KMS-11 (cell line): ENCODE measurements at regions not wholly inside any gene's neighbourhood (a gene's known extent, or its start where the extent isn't known, plus 50 kb on each side); places are given as distances from the start of the nearest gene placed in this dataset.

Experiments used
- H2AFZ ChIP-seq: fragments of 200-600 bp; sonication (generic); 2 replicates; pipeline ENCODE4 v1.6.1; 2016; ENCODE audit warnings: antibody characterized with exemption, mixed run types, low read depth
- H3K27ac ChIP-seq: fragments of 200-600 bp; sonication (generic); 2 replicates; pipeline ENCODE4 v1.6.1; 2016; ENCODE audit warnings: mild to moderate bottlenecking, mixed run types
- H3K27me3 ChIP-seq: fragments of 200-600 bp; sonication (generic); 2 replicates; pipeline ENCODE4 v1.6.1; 2017; ENCODE audit warnings: mild to moderate bottlenecking, low read depth, mixed run types, moderate library complexity; ENCODE audit not compliant: insufficient read depth
- H3K36me3 ChIP-seq: fragments of 200-600 bp; sonication (generic); 2 replicates; pipeline ENCODE4 v1.6.1; 2017; ENCODE audit warnings: mild to moderate bottlenecking, mixed run types; ENCODE audit not compliant: insufficient read depth
- H3K4me1 ChIP-seq: fragments of 200-600 bp; sonication (generic); 2 replicates; pipeline ENCODE4 v1.6.1; 2016; ENCODE audit warnings: mild to moderate bottlenecking, low read depth, mixed run types; ENCODE audit not compliant: poor library complexity, severe bottlenecking
- H3K4me2 ChIP-seq: fragments of 200-600 bp; sonication (generic); 2 replicates; pipeline ENCODE4 v1.7.0; 2016; ENCODE audit warnings: mild to moderate bottlenecking, mixed run types
- H3K4me3 ChIP-seq: fragments of 200-600 bp; sonication (generic); IDR thresholded peaks from 2 replicates; pipeline ENCODE4 v1.6.1; 2017; ENCODE audit warnings: low read depth, low read length, mixed read lengths; ENCODE audit not compliant: insufficient read depth
- H3K79me2 ChIP-seq: fragments of 200-600 bp; sonication (generic); 2 replicates; pipeline ENCODE4 v1.6.1; 2016; ENCODE audit warnings: low read depth, mixed run types; ENCODE audit not compliant: insufficient read depth
- H3K9ac ChIP-seq: fragments of 200-600 bp; sonication (generic); 2 replicates; pipeline ENCODE4 v1.6.1; 2016; ENCODE audit warnings: mild to moderate bottlenecking, mixed run types
- H4K20me1 ChIP-seq: fragments of 200-600 bp; sonication (generic); 2 replicates; pipeline ENCODE4 v1.6.1; 2016; ENCODE audit warnings: mild to moderate bottlenecking, mixed run types; ENCODE audit not compliant: insufficient read depth
- TF ChIP-seq, protein P1 (sequence below): fragments of 200-600 bp; sonication (generic); conservative IDR thresholded peaks from 2 replicates; pipeline ENCODE4 v1.6.1; 2017; ENCODE audit warnings: low read depth, mild to moderate bottlenecking, antibody characterized with exemption, low read length, moderate library complexity, mixed read lengths

DNA sequence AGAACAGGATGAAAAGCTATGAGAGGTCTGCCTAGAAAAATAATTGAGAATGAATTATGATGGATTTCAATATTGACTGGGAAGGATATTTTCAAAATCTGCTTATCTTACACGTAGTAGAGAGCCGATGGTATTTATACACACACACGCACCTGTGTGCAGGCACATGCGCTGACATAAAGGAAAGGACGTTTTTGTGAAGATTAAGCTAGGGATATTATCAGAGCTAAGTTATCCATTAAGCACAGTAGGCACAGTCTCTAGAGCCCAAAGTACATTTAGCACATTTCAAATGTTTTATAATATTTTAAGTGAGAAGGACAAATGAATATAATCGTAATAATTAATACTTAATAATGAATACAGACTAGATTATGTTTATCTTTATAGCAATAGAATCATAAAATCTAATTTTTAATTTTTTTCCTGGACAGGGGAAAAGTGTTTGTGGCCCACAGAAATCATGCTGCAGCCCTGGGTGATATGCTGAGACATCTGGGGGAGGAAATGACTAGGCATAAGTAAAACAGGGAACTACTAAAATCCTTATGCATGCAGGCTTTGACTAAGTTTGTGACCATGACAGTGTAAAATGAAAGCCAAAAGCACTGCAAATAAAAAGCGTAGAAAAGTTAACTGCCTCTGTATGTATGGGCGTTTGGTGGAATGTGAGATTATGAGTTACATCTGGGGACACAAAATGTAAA, 146.1 kb downstream of the KITLG start:
- Histone ChIP-seq H3K4me1 (no peaks in the 10 kb centered on the region), H2AFZ (no peak overlapping the region), H4K20me1 (no peaks in the 10 kb centered on the region), H3K79me2 (no peaks in the 10 kb centered on the region), H3K4me2 (no peak overlapping the region), H3K4me3 (no peak overlapping the region), H3K36me3 (no peaks in the 10 kb centered on the region), H3K27me3 (no peaks in the 10 kb centered on the region), H3K9ac (no peak overlapping the region), H3K27ac (no peak overlapping the region)
- TF ChIP-seq, protein P1, sequence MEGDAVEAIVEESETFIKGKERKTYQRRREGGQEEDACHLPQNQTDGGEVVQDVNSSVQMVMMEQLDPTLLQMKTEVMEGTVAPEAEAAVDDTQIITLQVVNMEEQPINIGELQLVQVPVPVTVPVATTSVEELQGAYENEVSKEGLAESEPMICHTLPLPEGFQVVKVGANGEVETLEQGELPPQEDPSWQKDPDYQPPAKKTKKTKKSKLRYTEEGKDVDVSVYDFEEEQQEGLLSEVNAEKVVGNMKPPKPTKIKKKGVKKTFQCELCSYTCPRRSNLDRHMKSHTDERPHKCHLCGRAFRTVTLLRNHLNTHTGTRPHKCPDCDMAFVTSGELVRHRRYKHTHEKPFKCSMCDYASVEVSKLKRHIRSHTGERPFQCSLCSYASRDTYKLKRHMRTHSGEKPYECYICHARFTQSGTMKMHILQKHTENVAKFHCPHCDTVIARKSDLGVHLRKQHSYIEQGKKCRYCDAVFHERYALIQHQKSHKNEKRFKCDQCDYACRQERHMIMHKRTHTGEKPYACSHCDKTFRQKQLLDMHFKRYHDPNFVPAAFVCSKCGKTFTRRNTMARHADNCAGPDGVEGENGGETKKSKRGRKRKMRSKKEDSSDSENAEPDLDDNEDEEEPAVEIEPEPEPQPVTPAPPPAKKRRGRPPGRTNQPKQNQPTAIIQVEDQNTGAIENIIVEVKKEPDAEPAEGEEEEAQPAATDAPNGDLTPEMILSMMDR = no peak

DNA sequence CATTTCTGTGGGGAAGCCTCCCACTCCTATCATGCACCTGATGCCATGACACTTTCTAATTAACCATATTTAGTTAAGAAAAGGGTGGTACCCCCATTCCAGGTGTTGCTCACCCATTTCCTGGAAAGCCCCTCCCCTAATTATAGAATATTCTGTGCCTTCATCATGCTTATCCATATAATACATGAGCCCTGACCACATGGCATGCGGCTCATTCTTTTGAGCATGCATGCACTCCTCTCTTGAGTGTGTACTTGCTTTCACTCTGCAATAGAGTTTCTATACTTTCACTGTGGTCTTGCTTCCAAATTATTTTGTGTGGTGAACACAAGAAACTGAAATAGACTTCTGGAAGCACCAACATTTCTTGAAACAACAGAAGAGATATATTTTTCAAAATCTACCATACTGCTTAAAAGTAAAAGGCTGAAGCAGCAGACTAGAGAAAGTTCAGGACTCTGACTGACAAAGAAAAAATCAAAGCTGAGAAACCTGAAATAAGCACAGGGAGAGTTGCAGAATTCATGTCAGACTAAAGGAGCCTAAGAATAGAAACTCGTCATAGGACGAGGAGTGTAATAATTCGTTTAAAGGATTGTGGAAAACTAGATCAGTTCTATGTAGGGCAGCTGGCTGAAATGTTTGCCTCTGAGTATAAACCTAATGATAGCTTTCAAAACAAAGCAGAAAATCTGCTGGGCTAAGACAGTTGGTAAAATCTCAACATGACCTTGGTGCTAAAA, 144.8 kb downstream of the KITLG start:
- Histone ChIP-seq H3K4me3 (no peak overlapping the region), H2AFZ (no peak overlapping the region), H3K27ac (no peak overlapping the region), H3K27me3 (no peaks in the 10 kb centered on the region), H4K20me1 (no peaks in the 10 kb centered on the region), H3K4me2 (no peak overlapping the region), H3K79me2 (no peaks in the 10 kb centered on the region), H3K9ac (no peak overlapping the region), H3K4me1 (no peaks in the 10 kb centered on the region), H3K36me3 (no peaks in the 10 kb centered on the region)
- TF ChIP-seq, protein P1 = no peak

GRCh38 chr12:88437226-88437625, 143.0 kb downstream of the KITLG start:
- Histone ChIP-seq H3K4me3 (no peak overlapping the region), H3K27me3 (no peaks in the 10 kb centered on the region), H2AFZ (no peak overlapping the region), H4K20me1 (no peaks in the 10 kb centered on the region), H3K4me1 (no peaks in the 10 kb centered on the region), H3K79me2 (no peaks in the 10 kb centered on the region), H3K27ac (no peak overlapping the region), H3K4me2 (no peak overlapping the region), H3K36me3 (no peaks in the 10 kb centered on the region), H3K9ac (no peak overlapping the region)
- TF ChIP-seq, protein P1 = no peak
